ENCODE measurements at regions not wholly inside any gene's neighbourhood (a gene's known extent, or its start where the extent isn't known, plus 50 kb on each side); places are given as distances from the start of the nearest gene placed in this dataset.

GRCh38 chr5:56282951-56283350 is 49.8 kb upstream of the ANKRD55 start:
- Histone ChIP-seq H4K8ac (replicated peaks; ENCODE audit: insufficient read length, low read depth, low read length) (no peak overlapping the region), H3K4ac (ENCODE audit: low read depth, low read length) (no peak overlapping the region), H3K27ac (ENCODE audit: insufficient read length, low read depth, low read length) (no peak overlapping the region), H3K56ac (ENCODE audit: insufficient read length, low read depth, low read length) (no peak overlapping the region), H2BK15ac (ENCODE audit: low read depth, low read length) (no peak overlapping the region; the same call in 1 of the 2 replicates), H2BK12ac (ENCODE audit: insufficient read length, low read depth, low read length) (no peak overlapping the region), H3K27me3 (ENCODE audit: insufficient read depth, low read length) (no peaks in the 10 kb centered on the region), H3K4me1 (ENCODE audit: insufficient read depth, low read length) (peaks cover 3% of the 10 kb centered on the region; the same call in 1 of the 2 replicates), H3K79me1 (ENCODE audit: insufficient read depth, low read depth, low read length, poor library complexity, severe bottlenecking) (no peaks in the 10 kb centered on the region), H3K18ac (ENCODE audit: insufficient read length, low read depth, low read length) (no peak overlapping the region), H3K4me2 (ENCODE audit: insufficient read depth, insufficient read length, low read length) (no peak overlapping the region), H2BK120ac (ENCODE audit: low read depth, low read length, poor library complexity, severe bottlenecking) (no peak overlapping the region), H3T11ph (ENCODE audit: low read length) (no peak overlapping the region), H3K23me2 (ENCODE audit: insufficient read length, low read depth, low read length, poor library complexity, severe bottlenecking) (no peaks in the 10 kb centered on the region), H3K14ac (ENCODE audit: insufficient read depth, low read length) (no peak overlapping the region), H2BK5ac (ENCODE audit: insufficient read length, low read length) (no peak overlapping the region), H2AK5ac (ENCODE audit: insufficient read length, low read length) (no peak overlapping the region), H2BK20ac (ENCODE audit: low read depth, low read length, poor library complexity, severe bottlenecking) (no peak overlapping the region), H2AFZ (ENCODE audit: low read length) (no peak overlapping the region), H3K9ac (ENCODE audit: extremely low read depth, insufficient read length, low read length) (no peak overlapping the region), H3K9me3 (ENCODE audit: control insufficient read depth, low read depth, low read length) (no peaks in the 10 kb centered on the region), H3K23ac (ENCODE audit: insufficient read length, low read depth, low read length) (no peak overlapping the region), H4K5ac (ENCODE audit: insufficient read length, low read depth, low read length) (no peak overlapping the region), H4K91ac (ENCODE audit: insufficient read length, low read depth, low read length) (no peak overlapping the region), H4K20me1 (ENCODE audit: control insufficient read depth, insufficient read depth, insufficient read length) (no peaks in the 10 kb centered on the region), H3K79me2 (ENCODE audit: insufficient read depth, low read length) (no peaks in the 10 kb centered on the region)
- H3K4me1 Mint-ChIP-seq, result peaks cover 0 to 8% of the 10 kb centered on the region in 2 experiments; a peak in 3 of 4 replicates
- no CpG with 5 or more reads among the region's 2 CpGs for WGBS (ENCODE audit: extremely low coverage, insufficient read length, low lambda C conversion rate)
- no peak for DNase-seq
- TF ChIP-seq, protein P1, sequence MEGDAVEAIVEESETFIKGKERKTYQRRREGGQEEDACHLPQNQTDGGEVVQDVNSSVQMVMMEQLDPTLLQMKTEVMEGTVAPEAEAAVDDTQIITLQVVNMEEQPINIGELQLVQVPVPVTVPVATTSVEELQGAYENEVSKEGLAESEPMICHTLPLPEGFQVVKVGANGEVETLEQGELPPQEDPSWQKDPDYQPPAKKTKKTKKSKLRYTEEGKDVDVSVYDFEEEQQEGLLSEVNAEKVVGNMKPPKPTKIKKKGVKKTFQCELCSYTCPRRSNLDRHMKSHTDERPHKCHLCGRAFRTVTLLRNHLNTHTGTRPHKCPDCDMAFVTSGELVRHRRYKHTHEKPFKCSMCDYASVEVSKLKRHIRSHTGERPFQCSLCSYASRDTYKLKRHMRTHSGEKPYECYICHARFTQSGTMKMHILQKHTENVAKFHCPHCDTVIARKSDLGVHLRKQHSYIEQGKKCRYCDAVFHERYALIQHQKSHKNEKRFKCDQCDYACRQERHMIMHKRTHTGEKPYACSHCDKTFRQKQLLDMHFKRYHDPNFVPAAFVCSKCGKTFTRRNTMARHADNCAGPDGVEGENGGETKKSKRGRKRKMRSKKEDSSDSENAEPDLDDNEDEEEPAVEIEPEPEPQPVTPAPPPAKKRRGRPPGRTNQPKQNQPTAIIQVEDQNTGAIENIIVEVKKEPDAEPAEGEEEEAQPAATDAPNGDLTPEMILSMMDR (conservative IDR thresholded peaks at IDR 0.05), result no peak
- H3K27me3 Mint-ChIP-seq (ENCODE audit: low read depth), result no peaks in the 10 kb centered on the region; the same call in 1 of the 2 replicates
- peaks cover 0 to 2% of the 10 kb centered on the region in 2 experiments; a peak in 1 of 5 replicates for H3K9me3 Mint-ChIP-seq
- H3K36me3 Mint-ChIP-seq (ENCODE audit: insufficient read depth in 1 of 3, low read depth in 3 of 3), result peaks cover 0 to 3% (median 0%) of the 10 kb centered on the region in 3 experiments; a peak in 1 of 7 replicates
- H3K4me3 Mint-ChIP-seq, result no peak overlapping the region
- no peak overlapping the region for H3K27ac Mint-ChIP-seq

Data from H9 (cell line).